Posterior cingulate gyrus (tissue), 11 donors: ENCODE measurements at regions not wholly inside any gene's neighbourhood (a gene's known extent, or its start where the extent isn't known, plus 50 kb on each side); places are given as distances from the start of the nearest gene placed in this dataset.

Experiments
- DNase-seq, 10 donors: peaks; one replicate each; pipeline versions ENCODE4 v3.0.0 to v3.0.0-alpha.2; 2020 to 2021; ENCODE audit warnings: mixed read lengths in 3 of 10
- intact Hi-C: fragments of 100-400 bp; cut with DNase I; formaldehyde crosslinking; loops from one replicate; pipeline ENCODE4 v1.15.1; 2023

- intact Hi-C loops = no loop called here
- no peak for DNase-seq
Measured at GRCh38 chr10:123517426-123517825, 148.7 kb upstream of the GPR26 start.

GRCh38 chr10:123517901-123518300, 148.3 kb upstream of the GPR26 start:
- DNase-seq = no peak
- intact Hi-C loops = no loop called here

- no peak for DNase-seq
- intact Hi-C loops = no loop called here
Measured at GRCh38 chr10:123518765-123519164, 147.4 kb upstream of the GPR26 start.

- intact Hi-C loops = no loop called here
- no peak for DNase-seq
Measured at GRCh38 chr10:123519861-123520260, 146.3 kb upstream of the GPR26 start.

GRCh38 chr10:123521076-123521475, 145.1 kb upstream of the GPR26 start:
- DNase-seq = no peak
- intact Hi-C loops = no loop called here

GRCh38 chr10:123521556-123521955, 144.6 kb upstream of the GPR26 start:
- DNase-seq = no peak
- intact Hi-C loops = no loop called here

GRCh38 chr10:123522702-123523312, 143.3 kb upstream of the GPR26 start:
- no peak for DNase-seq

GRCh38 chr10:123523833-123524232, 142.3 kb upstream of the GPR26 start:
- intact Hi-C loops = no loop called here
- DNase-seq = no peak

More at GRCh38 chr10:123522702-123523312, 143.3 kb upstream of the GPR26 start:
- intact Hi-C loops = no loop called here

- intact Hi-C loops = no loop called here
- DNase-seq = no peak
Measured at GRCh38 chr10:123526356-123527064, 139.6 kb upstream of the GPR26 start.

- intact Hi-C loops = no loop called here
Measured at GRCh38 chr10:123527151-123527550, 139.0 kb upstream of the GPR26 start.

GRCh38 chr10:123529146-123529760, 136.9 kb upstream of the GPR26 start:
- intact Hi-C loops = no loop called here
- no peak for DNase-seq

More at GRCh38 chr10:123527151-123527550, 139.0 kb upstream of the GPR26 start:
- DNase-seq = no peak

GRCh38 chr10:123530166-123530870, 135.8 kb upstream of the GPR26 start:
- intact Hi-C loops = no loop called here

GRCh38 chr10:123535386-123535785, 130.8 kb upstream of the GPR26 start:
- DNase-seq = no peak
- intact Hi-C loops = no loop called here

More at GRCh38 chr10:123530166-123530870, 135.8 kb upstream of the GPR26 start:
- DNase-seq = no peak

GRCh38 chr10:123536176-123536845, 129.8 kb upstream of the GPR26 start:
- no peak for DNase-seq
- intact Hi-C loops = no loop called here

- no peak for DNase-seq
- intact Hi-C loops = no loop called here
Measured at GRCh38 chr10:123537188-123537961, 128.8 kb upstream of the GPR26 start.

- intact Hi-C loops = no loop called here
- DNase-seq = no peak
Measured at GRCh38 chr10:123538401-123539320, 127.5 kb upstream of the GPR26 start.

- intact Hi-C loops = no loop called here
- no peak for DNase-seq
Measured at GRCh38 chr10:123544986-123545385, 121.2 kb upstream of the GPR26 start.

- no peak for DNase-seq
- intact Hi-C loops = no loop called here
Measured at GRCh38 chr10:123548770-123549169, 117.4 kb upstream of the GPR26 start.
